ENCODE measurements at regions not wholly inside any gene's neighbourhood (a gene's known extent, or its start where the extent isn't known, plus 50 kb on each side); places are given as distances from the start of the nearest gene placed in this dataset.

DNA sequence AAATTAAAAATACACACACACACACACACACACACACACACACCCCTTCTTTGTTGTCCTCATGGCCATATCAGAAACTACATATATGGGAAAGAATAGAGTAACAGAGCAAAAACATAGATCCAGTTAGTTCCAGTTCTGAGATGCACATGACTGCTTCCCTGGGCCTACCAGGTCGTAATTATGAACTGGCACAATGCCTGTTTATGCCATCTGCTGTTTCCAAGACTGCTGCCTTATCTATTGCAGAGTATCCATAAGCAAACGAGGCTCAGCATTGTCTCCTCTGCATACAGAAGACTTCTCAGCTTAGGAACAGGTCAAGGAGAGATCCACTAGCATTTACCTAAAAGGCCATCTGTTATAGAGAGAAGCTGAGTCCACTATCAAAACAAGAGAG, 789.0 kb downstream of the TECRL start:
- in situ Hi-C loops (cut with MboI; ENCODE audit: low pct_ligation_motif_present in 1 of 4, low pct_unique_long_range_greater_than_20kb in 1 of 4, low sequenced_read_pairs in 3 of 4) (no loop called here), intact Hi-C loops (cut with DNase I; ENCODE audit: low total_unique reads) (no loop called here)
- 15 to 23% methylated on average over 2 of the region's 2 CpGs for WGBS, 2 donors (ENCODE audit: low coverage in 1 of 2)
- H3K27me3 ChIP-seq: no peaks in the 10 kb centered on the region
- no peak overlapping the region for H3K4me3 ChIP-seq
- no peak overlapping the region for H3K27ac ChIP-seq
- no peaks in the 10 kb centered on the region for H3K36me3 ChIP-seq
- H3K4me1 ChIP-seq: no peaks in the 10 kb centered on the region
- TF ChIP-seq, protein P1, sequence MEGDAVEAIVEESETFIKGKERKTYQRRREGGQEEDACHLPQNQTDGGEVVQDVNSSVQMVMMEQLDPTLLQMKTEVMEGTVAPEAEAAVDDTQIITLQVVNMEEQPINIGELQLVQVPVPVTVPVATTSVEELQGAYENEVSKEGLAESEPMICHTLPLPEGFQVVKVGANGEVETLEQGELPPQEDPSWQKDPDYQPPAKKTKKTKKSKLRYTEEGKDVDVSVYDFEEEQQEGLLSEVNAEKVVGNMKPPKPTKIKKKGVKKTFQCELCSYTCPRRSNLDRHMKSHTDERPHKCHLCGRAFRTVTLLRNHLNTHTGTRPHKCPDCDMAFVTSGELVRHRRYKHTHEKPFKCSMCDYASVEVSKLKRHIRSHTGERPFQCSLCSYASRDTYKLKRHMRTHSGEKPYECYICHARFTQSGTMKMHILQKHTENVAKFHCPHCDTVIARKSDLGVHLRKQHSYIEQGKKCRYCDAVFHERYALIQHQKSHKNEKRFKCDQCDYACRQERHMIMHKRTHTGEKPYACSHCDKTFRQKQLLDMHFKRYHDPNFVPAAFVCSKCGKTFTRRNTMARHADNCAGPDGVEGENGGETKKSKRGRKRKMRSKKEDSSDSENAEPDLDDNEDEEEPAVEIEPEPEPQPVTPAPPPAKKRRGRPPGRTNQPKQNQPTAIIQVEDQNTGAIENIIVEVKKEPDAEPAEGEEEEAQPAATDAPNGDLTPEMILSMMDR (IDR thresholded peaks at IDR 0.05): no peak
- TF ChIP-seq POLR2AphosphoS5 (IDR thresholded peaks at IDR 0.05) (no peak), POLR2A (IDR thresholded peaks at IDR 0.05) (no peak), EP300 (IDR thresholded peaks at IDR 0.05; ENCODE audit: low read depth) (no peak)
- DNase-seq: no peak
- H3K9me3 ChIP-seq: no peaks in the 10 kb centered on the region

DNA sequence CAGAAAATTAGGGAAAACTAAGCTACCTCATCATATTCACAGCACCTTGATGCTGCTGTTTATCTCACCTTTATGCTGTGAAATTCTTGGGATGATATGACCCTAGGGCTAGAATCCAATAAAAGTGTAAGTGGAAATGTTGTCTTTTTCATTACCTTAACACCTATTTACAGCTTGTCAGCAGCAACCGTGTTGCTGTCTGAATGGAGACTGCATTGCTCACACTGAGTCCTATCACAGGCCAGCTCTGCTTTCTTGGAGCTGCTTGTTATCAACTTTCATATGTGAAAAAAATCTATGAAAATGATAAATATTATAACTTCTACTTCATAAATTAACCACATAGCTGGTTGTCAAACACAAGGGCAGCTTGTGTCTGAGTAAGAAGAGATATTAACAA, 789.5 kb downstream of the TECRL start:
- in situ Hi-C loops (cut with MboI; ENCODE audit: low pct_ligation_motif_present in 1 of 4, low pct_unique_long_range_greater_than_20kb in 1 of 4, low sequenced_read_pairs in 3 of 4): no loop called here
- Histone ChIP-seq H3K27me3 (no peaks in the 10 kb centered on the region), H3K36me3 (no peaks in the 10 kb centered on the region), H3K27ac (no peak overlapping the region), H3K9me3 (no peaks in the 10 kb centered on the region), H3K4me3 (no peak overlapping the region), H3K4me1 (no peaks in the 10 kb centered on the region)
- TF ChIP-seq EP300 (IDR thresholded peaks at IDR 0.05; ENCODE audit: low read depth) (no peak), POLR2A (IDR thresholded peaks at IDR 0.05) (no peak), POLR2AphosphoS5 (IDR thresholded peaks at IDR 0.05) (no peak)
- TF ChIP-seq, protein P1 (IDR thresholded peaks at IDR 0.05): no peak
- DNase-seq: no peak
- intact Hi-C loops (cut with DNase I; ENCODE audit: low total_unique reads): no loop called here
- 46 to 63% methylated on average over 1 of the region's 1 CpG for WGBS, 2 donors (ENCODE audit: low coverage in 1 of 2)

DNA sequence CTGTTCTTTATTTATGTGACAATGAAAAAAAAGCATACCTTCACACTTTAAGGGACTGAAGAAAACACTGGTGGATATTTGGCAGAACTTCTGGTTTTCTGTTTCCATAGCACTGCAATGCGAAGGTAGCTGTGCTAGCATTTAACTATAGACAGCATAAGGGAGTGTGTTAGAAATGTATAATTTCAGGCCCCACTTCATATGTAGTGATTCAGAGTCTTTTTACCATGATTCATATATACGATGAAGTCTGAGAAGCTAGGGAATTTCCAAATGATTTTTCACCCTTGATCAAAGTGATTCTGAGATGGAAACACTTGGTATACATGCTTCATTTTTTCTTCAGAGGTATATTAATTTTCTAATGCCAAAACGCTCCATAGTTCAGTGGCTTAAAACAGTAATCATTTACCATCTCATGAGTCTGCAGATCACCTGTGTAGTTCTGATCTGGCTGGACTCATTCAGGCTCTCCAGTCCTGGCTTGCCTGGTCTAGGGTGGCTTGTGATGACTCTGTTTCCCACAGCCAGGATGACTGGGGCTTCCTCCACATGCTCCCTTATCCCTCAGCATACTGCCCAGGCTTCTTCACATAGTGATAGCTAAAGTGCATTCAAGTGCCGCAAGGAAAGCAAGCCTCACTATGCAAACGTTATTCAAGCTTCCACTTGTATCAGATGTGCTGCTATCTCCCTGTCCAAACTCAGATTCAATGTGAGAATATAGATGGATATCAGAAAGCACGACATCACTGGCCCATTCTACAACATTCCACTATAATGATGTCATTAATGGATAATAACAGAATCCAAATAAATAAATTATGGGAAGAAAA, 790.1 kb downstream of the TECRL start:
- TF ChIP-seq, protein P1 (IDR thresholded peaks at IDR 0.05): no peak
- TF ChIP-seq EP300 (IDR thresholded peaks at IDR 0.05; ENCODE audit: low read depth) (no peak), POLR2A (IDR thresholded peaks at IDR 0.05) (no peak), POLR2AphosphoS5 (IDR thresholded peaks at IDR 0.05) (no peak)
- H3K27ac ChIP-seq: no peak overlapping the region
- in situ Hi-C loops (cut with MboI; ENCODE audit: low pct_ligation_motif_present in 1 of 4, low pct_unique_long_range_greater_than_20kb in 1 of 4, low sequenced_read_pairs in 3 of 4): no loop called here

DNA sequence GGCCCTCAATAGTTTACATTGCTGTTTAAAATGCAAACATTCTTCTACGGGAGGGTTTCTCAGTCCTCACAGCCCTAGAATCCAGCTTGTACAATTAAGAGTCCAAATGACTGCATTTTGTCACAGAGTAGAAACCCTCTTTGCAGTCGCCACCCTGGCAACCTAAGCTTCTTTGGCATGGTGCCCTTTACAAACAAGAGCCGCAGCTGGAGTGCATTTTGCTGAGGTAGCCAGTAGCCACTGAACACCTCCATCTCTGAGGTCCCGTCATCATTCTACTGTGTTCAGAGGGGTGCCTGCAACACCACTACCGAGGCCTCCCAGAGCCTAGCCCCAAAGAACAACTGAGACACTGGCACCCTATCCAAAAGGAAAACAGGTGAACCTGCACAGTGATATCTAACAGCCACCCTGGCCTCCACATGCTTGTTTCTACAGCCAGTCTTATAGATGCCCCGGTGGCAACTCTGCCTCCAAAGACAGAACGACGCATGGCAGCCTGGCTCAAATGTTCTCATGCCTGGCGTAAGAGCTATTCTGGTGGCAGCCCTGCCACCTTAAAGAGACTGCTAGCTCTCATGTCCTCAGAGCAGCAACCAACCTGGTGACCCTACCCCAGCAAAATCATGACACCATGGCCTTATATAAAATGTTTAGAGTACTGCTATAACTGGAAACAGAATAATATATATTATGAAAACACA, 801.9 kb downstream of the TECRL start:
- intact Hi-C loops (cut with DNase I; ENCODE audit: low total_unique reads): no loop called here
- Histone ChIP-seq H3K36me3 (no peaks in the 10 kb centered on the region), H3K27ac (no peak overlapping the region), H3K4me1 (no peaks in the 10 kb centered on the region), H3K27me3 (no peaks in the 10 kb centered on the region), H3K9me3 (no peaks in the 10 kb centered on the region), H3K4me3 (no peak overlapping the region)
- TF ChIP-seq, protein P1 (IDR thresholded peaks at IDR 0.05): no peak
- no peak for TF ChIP-seq POLR2A (IDR thresholded peaks at IDR 0.05)
- TF ChIP-seq POLR2AphosphoS5 (IDR thresholded peaks at IDR 0.05): no peak
- TF ChIP-seq EP300 (IDR thresholded peaks at IDR 0.05; ENCODE audit: low read depth): no peak
- DNase-seq: no peak
- in situ Hi-C loops (cut with MboI; ENCODE audit: low pct_ligation_motif_present in 1 of 4, low pct_unique_long_range_greater_than_20kb in 1 of 4, low sequenced_read_pairs in 3 of 4): no loop called here
- WGBS, 2 donors (ENCODE audit: low coverage in 1 of 2): 0 to 85% methylated on average over 1 to 9 of the region's 9 CpGs

More for the DNA sequence above, 790.1 kb downstream of the TECRL start:
- H3K36me3 ChIP-seq: no peaks in the 10 kb centered on the region
- no peak for DNase-seq
- no peaks in the 10 kb centered on the region for H3K27me3 ChIP-seq
- intact Hi-C loops (cut with DNase I; ENCODE audit: low total_unique reads): no loop called here
- no peak overlapping the region for H3K4me3 ChIP-seq
- no peaks in the 10 kb centered on the region for H3K4me1 ChIP-seq
- WGBS, 2 donors (ENCODE audit: low coverage in 1 of 2): 53 to 68% methylated on average over 3 to 6 of the region's 6 CpGs
- no peaks in the 10 kb centered on the region for H3K9me3 ChIP-seq
